ENCODE measurements at regions not wholly inside any gene's neighbourhood (a gene's known extent, or its start where the extent isn't known, plus 50 kb on each side); places are given as distances from the start of the nearest gene placed in this dataset.

- Histone ChIP-seq H3K9me3 (ENCODE audit: insufficient read depth, low read length) (no peaks in the 10 kb centered on the region), H3K4me1 (ENCODE audit: low read length) (no peaks in the 10 kb centered on the region), H3K27ac (ENCODE audit: low read length) (no peak overlapping the region), H3K4me2 (ENCODE audit: low read length) (no peak overlapping the region), H3K36me3 (replicated peaks; ENCODE audit: low read depth, low read length) (no peaks in the 10 kb centered on the region), H4K20me1 (ENCODE audit: insufficient read depth, low read length) (no peaks in the 10 kb centered on the region), H3K79me2 (ENCODE audit: low read length) (no peaks in the 10 kb centered on the region), H2AFZ (ENCODE audit: low read depth, low read length) (no peak overlapping the region), H3K4me3 (ENCODE audit: low read length) (no peak overlapping the region), H3K9ac (ENCODE audit: low read length) (no peak overlapping the region), H3K27me3 (ENCODE audit: low read depth, low read length) (no peaks in the 10 kb centered on the region)
- TF ChIP-seq EZH2phosphoT487 (IDR thresholded peaks at IDR 0.05; ENCODE audit: low read depth) (no peak), CTCF (IDR thresholded peaks at IDR 0.05; ENCODE audit: low read depth, low read length) (no peak)
These were observed 197.5 kb upstream of the FOXA2 start for GRCh38 chr20:22781869-22782268.

GRCh38 chr20:22789676-22790075 is 205.3 kb upstream of the FOXA2 start:
- Histone ChIP-seq H3K9me3 (ENCODE audit: insufficient read depth, low read length) (no peaks in the 10 kb centered on the region), H3K79me2 (ENCODE audit: low read length) (no peaks in the 10 kb centered on the region), H3K27me3 (ENCODE audit: low read depth, low read length) (peaks cover 3% of the 10 kb centered on the region; the same call in 1 of the 2 replicates), H3K9ac (ENCODE audit: low read length) (no peak overlapping the region), H3K4me3 (ENCODE audit: low read length) (no peak overlapping the region), H3K4me1 (ENCODE audit: low read length) (no peaks in the 10 kb centered on the region), H3K27ac (ENCODE audit: low read length) (no peak overlapping the region), H3K36me3 (replicated peaks; ENCODE audit: low read depth, low read length) (no peaks in the 10 kb centered on the region), H4K20me1 (ENCODE audit: insufficient read depth, low read length) (no peaks in the 10 kb centered on the region), H3K4me2 (ENCODE audit: low read length) (no peak overlapping the region), H2AFZ (ENCODE audit: low read depth, low read length) (no peak overlapping the region)
- no peak for TF ChIP-seq EZH2phosphoT487 (IDR thresholded peaks at IDR 0.05; ENCODE audit: low read depth)
- no peak for TF ChIP-seq CTCF (IDR thresholded peaks at IDR 0.05; ENCODE audit: low read depth, low read length)

- Histone ChIP-seq H2AFZ (ENCODE audit: low read depth, low read length) (no peak overlapping the region), H3K4me2 (ENCODE audit: low read length) (no peak overlapping the region), H3K27me3 (ENCODE audit: low read depth, low read length) (peaks cover 15% of the 10 kb centered on the region; the same call in 1 of the 2 replicates), H3K4me1 (ENCODE audit: low read length) (no peaks in the 10 kb centered on the region), H3K9ac (ENCODE audit: low read length) (no peak overlapping the region), H3K27ac (ENCODE audit: low read length) (no peak overlapping the region), H4K20me1 (ENCODE audit: insufficient read depth, low read length) (no peaks in the 10 kb centered on the region), H3K9me3 (ENCODE audit: insufficient read depth, low read length) (no peaks in the 10 kb centered on the region), H3K79me2 (ENCODE audit: low read length) (no peaks in the 10 kb centered on the region), H3K4me3 (ENCODE audit: low read length) (no peak overlapping the region), H3K36me3 (replicated peaks; ENCODE audit: low read depth, low read length) (no peaks in the 10 kb centered on the region)
- no peak for TF ChIP-seq EZH2phosphoT487 (IDR thresholded peaks at IDR 0.05; ENCODE audit: low read depth)
- no peak for TF ChIP-seq CTCF (IDR thresholded peaks at IDR 0.05; ENCODE audit: low read depth, low read length)
These were observed 207.0 kb upstream of the FOXA2 start for GRCh38 chr20:22791396-22791795.

- H3K9ac ChIP-seq (ENCODE audit: low read length), result no peak overlapping the region
- H3K9me3 ChIP-seq (ENCODE audit: insufficient read depth, low read length), result no peaks in the 10 kb centered on the region
- no peaks in the 10 kb centered on the region for H4K20me1 ChIP-seq (ENCODE audit: insufficient read depth, low read length)
- peaks cover 18% of the 10 kb centered on the region; the same call in 1 of the 2 replicates for H3K27me3 ChIP-seq (ENCODE audit: low read depth, low read length)
- H3K36me3 ChIP-seq (replicated peaks; ENCODE audit: low read depth, low read length), result no peaks in the 10 kb centered on the region
- TF ChIP-seq EZH2phosphoT487 (IDR thresholded peaks at IDR 0.05; ENCODE audit: low read depth) (no peak), CTCF (IDR thresholded peaks at IDR 0.05; ENCODE audit: low read depth, low read length) (no peak)
- H3K27ac ChIP-seq (ENCODE audit: low read length), result no peak overlapping the region
- no peak overlapping the region for H3K4me3 ChIP-seq (ENCODE audit: low read length)
- no peak overlapping the region for H3K4me2 ChIP-seq (ENCODE audit: low read length)
- no peak overlapping the region for H2AFZ ChIP-seq (ENCODE audit: low read depth, low read length)
- H3K79me2 ChIP-seq (ENCODE audit: low read length), result no peaks in the 10 kb centered on the region
- no peaks in the 10 kb centered on the region for H3K4me1 ChIP-seq (ENCODE audit: low read length)
These were observed 207.6 kb upstream of the FOXA2 start for GRCh38 chr20:22791877-22792525.

Data from OCI-LY3 (cell line).